SKM-1 treated with dmso at 0.1 percent for 144 hours (cell line): ENCODE measurements at regions not wholly inside any gene's neighbourhood (a gene's known extent, or its start where the extent isn't known, plus 50 kb on each side); places are given as distances from the start of the nearest gene placed in this dataset.

Source experiments
- DNase-seq: peaks from one replicate; lab custom pipeline; 2025; ENCODE audit not compliant: unreplicated experiment; lab: John Stamatoyannopoulos, UW

DNA sequence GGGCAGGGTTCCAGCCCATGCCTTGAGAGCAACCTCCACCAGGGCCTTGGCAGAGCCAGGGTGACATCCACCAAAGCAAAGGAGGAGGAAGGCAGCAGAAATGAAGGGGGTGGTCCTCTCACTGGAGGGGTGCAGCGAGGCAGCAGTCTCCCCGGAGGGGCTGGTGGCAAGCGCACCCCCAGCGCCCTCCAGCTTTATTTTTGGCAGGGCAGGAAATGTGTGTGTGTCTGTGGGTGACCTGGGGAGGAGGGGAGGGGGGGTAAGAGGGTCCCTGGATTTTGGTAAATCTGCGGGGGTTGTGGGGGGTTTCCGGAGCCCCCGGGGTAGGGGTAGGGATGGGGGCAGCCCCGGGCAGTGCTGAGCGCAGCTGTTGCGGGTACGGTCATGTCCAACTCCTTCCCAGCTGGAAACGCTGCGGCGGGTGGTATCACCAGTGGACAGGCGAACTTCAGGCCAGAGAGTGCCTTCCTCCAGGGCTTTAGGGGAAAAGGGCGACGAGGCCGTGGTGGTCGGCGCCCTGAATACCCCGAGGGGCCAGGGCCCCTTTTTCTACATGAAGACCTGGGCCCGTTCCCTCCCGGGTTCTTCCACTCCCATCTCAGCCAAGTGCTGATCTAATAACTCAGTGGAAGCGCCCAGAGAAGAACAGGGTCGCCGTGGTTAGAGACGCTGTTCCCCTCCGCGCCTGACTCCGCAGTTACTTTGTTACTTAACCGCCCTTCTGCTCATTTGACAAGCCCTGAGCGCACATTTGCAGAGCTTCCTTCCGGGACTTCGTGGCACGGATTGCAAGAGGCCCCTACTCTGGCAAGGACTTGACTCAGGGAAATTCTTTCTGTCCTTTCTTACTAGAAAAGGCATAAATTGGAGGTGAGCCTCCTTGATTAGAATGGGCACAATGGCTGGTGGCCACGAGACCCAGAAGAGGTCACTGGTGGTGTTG, 55.2 kb downstream of the FOS start:
- DNase-seq = peak; percentile 71

DNA sequence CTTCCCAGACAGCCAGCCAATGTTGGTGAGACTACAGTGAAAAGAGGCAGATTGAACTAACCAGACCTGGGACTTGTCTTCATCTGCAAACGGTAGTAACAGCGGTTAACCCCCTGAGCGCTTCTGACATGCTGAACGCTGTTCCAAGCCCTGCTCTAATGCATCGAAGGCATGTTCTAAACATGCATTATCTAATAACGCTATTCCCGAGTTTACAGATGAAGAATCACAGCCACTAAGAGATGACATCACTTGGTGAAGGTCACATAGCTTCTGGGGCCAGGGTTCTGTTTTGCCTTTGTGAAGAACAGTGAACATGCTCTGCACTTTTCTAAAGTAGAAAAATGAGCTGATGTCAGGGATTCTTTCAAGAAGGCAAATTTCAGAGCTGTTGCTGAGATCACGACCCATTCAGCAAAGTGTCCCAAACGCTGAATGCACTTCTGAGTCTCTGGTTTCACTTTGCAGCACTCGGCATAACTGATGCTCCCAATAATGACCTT, 56.0 kb downstream of the FOS start:
- no peak for DNase-seq

GRCh38 chr14:75335571-75335970, 56.9 kb downstream of the FOS start:
- DNase-seq = no peak

DNA sequence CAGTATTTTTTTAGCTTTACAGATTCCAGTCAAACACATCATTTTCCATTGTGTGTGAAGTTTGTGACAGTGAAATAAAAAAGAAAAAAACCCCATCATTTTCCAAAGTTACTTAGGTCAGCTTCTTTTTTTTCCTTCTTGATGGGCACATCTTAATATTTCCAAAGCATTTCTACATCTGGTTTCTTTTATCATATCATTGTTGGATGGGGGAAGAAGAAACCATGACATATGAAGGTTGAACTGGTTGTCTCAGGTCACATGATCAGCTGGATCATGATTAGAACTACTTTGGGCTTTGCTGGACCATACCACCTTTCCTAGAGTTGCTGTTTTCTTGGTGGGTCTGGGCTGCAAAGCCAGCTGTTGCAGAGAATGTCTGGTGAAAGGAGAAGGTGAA, 59.8 kb downstream of the FOS start:
- DNase-seq = no peak

DNA sequence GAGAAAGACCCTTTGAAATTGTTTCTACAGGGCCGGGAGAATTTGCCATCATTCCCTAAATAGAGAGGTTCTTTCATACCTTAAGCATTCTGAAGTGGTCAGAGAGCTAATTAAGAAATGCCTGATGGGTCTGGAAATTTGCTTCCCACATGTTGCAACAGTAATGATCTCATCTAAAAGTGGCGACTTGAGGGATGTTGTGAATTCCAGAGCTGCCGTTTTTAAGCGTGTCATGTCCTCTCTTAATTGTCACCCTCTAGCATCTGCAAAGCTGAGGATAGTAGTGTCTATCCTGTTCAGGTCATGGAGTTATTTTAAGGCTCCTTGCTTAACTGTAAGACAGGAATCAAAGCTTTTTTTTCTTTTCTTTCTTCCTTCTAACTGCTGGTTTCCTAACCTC, 60.4 kb downstream of the FOS start:
- peak; percentile 7 for DNase-seq

GRCh38 chr14:75340921-75341320, 62.3 kb downstream of the FOS start:
- peak; percentile 69 for DNase-seq

GRCh38 chr14:75341620-75342019, 63.0 kb downstream of the FOS start:
- DNase-seq = peak; percentile 73

DNA sequence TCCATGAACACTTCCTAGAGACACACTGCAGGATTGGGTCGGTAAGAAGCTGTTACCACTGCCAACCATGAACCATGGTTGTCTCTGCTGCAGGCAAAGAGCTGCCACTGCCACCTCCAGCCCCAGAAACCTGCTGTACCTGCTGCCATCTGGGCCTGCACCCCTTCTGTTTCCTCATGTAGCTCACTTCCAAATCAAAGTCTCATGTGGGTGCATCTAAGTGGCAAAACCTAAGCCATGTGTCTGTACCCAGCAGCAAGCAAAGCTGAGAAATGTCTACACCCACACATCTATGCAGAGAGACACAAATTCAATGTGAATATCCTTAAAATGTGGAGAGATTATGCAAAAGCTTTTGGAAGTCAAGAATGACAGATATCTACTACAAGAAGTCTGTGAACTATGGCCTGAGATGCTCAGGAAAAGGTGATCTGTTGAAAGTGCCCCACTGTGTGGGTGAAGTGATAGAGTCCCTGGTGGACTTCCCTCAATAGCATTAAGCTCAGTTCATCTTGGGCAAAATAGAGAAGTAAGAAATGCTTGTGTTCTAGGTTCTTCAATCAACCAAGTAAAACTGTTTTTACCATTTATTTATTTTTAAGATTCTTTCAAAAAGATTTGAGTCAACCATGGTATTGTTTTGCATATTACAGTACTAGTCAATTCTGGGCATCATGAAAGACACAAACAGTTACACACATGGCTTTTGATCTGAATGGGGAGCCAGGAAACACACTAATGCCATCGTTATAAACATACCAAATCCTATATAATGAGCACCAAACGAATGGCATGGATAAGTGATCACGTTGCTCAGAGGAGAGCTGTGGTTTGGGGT, 64.4 kb downstream of the FOS start:
- DNase-seq = peak; percentile 7

DNA sequence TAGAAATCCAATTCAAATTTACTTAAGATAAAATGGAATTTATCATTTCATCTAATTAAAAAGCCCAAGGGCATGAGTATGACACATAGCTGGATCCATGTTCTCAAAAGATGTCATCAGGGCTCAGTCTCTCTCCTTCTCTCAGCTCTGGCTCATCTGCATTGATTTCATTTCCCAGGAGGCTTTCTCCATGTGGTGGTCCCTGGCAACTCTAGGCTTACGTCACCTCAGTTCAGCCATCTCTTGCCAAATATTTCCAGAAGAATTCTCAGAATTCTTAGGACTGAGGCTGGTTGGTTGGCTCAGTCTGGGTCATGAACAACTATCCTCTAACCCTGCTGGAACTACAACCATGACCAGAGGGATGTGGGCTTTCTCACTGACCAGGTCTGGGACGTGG, 65.3 kb downstream of the FOS start:
- no peak for DNase-seq

GRCh38 chr14:75344411-75344810, 65.8 kb downstream of the FOS start:
- no peak for DNase-seq

DNA sequence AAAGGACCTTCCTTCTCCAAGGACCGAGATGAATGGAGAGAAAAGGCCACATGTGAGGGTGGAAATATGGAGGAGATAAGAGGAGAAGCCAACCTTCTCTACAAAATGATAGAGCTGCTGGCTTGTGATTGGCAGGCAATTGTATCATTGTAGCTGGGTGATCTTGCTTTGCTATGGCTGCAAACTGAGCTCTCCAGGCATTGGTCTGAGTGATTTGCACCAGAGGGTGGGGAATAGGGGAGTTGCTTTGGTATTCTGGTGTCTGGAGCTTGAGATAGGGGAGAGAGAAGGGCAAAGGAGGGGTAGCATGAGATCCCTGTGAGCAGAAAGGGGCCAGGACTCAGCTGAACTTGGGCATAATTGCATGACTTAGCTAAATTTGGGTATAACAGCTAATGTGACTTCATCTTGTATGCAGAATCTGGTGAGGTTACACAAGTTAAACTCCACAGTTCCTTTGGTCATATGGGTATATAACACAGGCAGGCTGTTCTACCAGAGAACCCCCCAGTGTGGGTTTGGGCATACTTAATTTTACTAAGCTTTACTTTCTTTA, 72.0 kb downstream of the FOS start:
- DNase-seq = no peak

- DNase-seq = no peak
Observed at GRCh38 chr14:75359098-75359497, 68.7 kb upstream of the JDP2 start.

- no peak for DNase-seq
Observed at GRCh38 chr14:75361041-75361440, 66.8 kb upstream of the JDP2 start.

GRCh38 chr14:75361751-75362433, 65.9 kb upstream of the JDP2 start:
- no peak for DNase-seq

- no peak for DNase-seq
Observed at GRCh38 chr14:75363130-75363529, 64.7 kb upstream of the JDP2 start.

- DNase-seq = no peak
Observed at GRCh38 chr14:75363570-75364227, 64.1 kb upstream of the JDP2 start.

DNA sequence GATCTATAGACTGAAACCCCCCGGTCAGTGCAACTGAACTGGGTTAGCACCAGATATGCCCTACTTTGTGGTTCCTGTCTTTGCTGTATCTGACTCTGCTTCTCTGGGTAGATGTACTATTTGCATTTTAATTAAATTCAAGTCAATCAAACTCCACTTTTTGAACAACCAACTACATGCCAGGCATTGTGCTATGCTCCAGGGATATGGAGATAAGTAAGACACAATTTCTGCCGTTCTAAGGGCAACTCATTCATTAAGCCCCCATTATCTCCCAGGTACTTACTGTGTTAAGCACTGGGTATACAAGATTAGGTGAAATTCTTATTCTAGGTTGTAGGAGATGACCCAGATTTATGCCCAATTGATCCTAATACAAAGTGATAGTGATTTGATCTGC, 62.7 kb upstream of the JDP2 start:
- no peak for DNase-seq

DNA sequence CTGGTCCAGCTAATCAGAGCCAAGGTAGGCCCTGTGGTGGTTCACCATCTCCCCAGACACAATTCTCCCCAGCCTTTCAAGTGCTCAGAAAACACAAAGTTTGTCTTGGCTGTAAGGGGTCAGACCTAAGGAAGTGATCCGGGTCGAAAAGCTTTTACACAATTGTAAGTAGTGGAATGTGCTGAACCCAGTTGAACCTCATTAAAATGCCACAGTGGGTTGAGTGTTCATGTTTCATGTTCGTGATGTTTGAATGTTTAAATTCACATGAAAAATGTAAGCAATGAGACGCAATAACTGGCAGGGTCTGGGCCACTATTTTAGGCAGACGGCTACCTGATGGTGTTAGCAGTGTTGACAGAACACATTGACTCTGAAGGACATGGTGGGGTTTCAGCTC, 60.9 kb upstream of the JDP2 start:
- DNase-seq = no peak

GRCh38 chr14:75368333-75368732, 59.5 kb upstream of the JDP2 start:
- DNase-seq = no peak

DNA sequence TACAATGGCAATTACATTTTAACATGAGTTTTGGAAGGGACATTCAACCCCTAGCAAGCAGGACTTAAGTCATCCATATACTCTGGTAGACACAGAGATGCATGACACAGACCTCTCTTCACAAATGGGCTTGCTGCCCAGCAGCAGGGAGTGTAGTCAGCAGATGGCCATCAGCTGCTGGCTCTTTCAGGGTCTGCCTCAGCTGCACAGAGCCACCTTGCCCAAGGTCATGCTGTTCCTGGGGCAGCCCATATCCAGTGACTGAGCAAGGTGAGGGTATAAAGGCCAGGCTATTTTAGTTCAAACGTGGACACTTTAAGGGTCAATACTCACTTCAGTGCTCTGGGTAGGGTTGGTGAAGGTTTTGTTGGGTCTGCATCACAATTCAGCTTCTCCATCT, 58.3 kb upstream of the JDP2 start:
- DNase-seq = no peak
